DLD1 (cell line): ENCODE measurements at regions not wholly inside any gene's neighbourhood (a gene's known extent, or its start where the extent isn't known, plus 50 kb on each side); places are given as distances from the start of the nearest gene placed in this dataset.

Source experiments
- in situ Hi-C: cut with HindIII; loops from 2 replicates; pipeline ENCODE4 v1.10.0; 2017; ENCODE audit warnings: low sequenced_read_pairs

DNA sequence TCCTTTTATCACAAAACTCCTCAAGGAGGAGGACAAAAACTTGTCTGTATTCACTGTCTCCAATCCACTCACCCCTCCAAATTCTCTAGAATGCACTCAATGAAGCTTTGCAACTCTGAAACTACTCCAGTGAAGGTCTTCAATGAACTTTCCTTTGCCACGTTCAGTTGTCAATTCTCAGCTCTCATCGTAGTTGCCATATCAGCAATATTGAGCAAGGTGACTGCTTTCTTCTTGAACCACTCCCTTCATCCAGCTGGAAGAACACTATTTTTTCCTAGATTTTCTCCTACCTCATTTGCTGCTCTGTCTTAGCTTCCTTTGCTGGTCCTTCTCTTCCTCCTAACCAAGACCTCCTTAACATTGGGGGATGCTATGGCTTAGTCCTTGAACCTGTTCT, 191.8 kb downstream of the KDR start:
- in situ Hi-C loops: no loop called here

DNA sequence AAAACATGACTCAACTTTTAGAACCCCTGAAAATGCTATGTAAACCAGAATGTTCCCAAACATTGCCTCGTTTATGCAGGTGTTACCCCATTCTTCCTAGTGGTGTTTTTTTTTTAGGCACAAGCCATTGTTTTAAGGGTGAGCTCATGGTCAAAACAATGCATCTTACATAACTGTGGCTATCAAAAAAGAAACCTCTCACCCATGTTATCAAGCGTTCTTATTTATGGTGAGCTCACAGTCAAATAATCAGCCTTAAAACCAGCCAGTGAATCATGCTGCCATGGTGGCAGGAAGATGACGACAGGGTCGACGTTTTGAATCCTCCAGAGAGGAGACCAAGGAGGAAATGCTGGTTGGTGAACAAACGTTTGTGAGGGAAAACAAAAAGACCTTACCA, 195.2 kb downstream of the KDR start:
- in situ Hi-C loops: no loop called here

DNA sequence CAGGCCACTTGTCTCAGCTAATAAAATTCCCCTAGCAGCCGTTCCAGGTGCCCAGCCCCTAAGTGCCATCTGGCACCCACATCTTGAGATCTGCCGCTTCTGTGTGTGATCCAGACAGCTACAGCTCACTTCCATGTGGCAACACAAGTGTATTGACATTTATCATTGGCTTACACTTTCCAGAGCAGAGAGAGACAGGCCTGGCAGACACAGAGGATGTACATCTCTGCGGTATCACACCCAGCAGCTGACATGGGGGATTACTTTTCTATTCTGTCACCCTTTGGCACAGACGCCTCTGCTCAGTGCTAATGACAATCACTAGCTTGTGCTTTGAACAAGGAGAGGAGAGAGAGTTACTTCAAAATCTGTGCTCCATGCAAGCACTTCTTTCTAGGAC, 195.9 kb downstream of the KDR start:
- in situ Hi-C loops: no loop called here

DNA sequence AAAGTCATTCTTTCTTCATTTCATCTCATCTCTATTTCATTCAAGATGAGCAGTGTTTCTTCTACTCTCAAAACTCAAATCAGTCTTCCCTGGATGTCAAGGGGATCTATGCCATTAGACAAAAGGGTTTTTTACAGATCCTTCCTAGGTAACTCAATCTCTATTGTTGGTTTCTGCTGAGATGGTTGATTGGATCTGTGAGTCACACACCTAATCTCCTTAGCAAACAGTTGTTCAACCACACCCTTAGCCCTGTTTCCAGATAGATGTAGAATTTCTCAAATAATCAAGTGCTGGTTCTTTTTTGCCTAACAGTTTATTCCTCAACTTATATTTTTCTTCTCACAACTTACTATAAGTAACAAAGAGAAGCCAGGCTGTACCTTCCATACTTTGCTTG, 200.5 kb downstream of the KDR start:
- in situ Hi-C loops: no loop called here

DNA sequence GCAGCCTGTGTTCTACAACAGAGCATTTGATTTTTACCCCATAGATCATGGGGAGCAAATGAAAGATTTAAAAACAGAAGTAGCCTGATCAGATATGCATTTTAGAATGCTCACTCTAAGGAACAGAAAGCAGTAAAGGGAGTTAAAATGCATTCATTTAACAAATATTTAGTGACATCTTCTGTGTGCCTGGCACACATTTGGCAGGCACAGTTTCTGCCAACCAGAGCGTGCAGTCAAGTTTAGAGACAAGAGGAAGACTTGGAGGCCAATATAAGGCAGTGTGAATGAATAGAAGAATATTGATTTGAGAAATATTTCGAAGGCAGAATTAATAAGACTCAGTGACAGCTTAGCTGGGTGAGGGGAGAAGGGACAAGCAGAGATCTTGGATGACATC, 210.1 kb downstream of the KDR start:
- in situ Hi-C loops: no loop called here

DNA sequence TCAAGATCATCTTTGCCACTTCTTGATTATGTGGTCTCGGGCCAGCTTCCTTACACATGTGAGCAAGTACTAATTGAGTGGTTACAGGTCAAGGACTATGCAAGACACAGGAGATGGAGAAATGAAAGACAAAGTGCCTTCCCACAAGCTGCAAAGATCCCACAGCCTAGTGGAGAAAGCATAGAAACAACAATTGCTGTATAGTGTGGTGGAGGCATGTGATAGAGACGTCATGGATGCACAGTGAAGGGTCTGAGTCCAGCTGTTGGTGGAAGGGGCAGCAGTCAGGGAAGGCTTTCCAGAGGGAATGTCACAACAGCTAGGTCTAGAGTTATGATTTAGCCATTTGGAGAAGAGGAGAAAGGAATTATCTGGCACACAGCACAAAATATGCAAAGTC, 210.6 kb downstream of the KDR start:
- in situ Hi-C loops: no loop called here

DNA sequence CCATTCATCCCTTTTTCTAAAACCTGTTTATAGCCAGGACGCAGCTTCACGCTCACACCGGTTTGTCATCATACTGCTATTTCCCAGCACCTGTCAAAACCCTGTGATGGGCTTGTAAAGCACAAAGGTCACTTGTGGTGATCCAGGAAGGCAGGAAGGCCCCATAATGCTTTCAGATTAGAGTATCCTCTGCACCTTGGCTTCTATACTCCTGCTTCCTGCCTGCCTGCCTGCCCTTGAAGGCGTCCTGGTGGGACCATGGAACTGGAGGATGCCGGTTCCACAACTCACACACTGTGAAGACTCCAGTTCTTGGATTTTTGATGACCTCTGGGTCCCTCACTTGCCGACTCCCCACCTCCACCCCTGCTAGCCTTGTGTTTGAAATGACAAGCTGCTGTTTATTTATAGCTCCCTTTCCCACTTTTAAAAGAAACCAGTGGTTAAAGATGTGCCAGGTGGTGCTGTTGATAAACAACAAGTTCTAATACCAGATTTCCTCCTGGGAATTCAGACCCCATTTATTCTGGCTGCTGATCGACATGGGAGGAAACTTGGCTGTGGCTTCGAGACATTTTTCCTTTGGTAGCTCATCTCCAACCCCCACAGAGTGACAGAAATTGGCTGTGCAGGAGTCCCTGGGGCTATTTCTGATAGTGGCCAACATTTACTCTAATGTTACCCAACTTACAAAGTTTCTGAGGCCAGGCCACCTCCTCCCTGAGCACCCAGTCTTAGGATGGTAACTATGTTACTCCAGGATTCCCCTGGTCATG, 211.5 kb downstream of the KDR start:
- in situ Hi-C loops: no loop called here

DNA sequence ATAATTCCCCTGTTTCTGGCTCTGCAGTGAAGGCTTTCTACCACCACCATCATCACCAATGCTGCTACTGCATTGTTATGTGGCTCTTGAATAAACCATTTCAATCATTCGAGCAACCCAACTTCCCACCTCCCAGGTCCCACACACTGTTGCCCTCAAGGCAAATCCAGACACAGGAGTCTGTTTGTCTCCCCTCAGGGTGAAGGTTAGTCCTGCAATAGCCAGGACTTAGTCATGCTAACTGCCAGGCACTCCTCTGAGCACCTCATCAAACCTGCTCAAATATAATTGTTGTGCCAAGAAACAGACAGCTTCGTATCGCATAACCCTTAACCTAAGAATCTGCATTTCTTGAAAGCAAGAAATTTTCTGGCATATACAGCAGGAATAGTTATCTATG, 213.2 kb downstream of the KDR start:
- in situ Hi-C loops: no loop called here

DNA sequence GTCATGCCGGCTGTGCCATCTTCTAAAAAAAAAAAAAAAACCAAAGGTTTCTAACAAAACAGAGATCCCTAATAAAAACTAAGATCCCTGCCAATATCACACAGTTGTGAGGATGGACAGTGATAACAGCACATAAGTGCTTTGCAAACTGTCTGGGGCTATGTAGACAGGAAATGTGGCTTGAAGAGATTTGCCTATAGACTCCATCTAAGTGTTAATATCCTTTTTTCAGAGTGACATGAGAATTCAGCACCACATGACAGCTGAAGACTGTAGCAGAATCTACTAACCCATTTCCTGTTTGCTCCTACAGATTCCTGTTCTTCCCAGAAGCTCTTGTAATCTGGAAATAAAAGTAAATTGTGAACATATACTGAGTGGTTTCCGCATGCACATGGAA, 215.4 kb downstream of the KDR start:
- in situ Hi-C loops: no loop called here

DNA sequence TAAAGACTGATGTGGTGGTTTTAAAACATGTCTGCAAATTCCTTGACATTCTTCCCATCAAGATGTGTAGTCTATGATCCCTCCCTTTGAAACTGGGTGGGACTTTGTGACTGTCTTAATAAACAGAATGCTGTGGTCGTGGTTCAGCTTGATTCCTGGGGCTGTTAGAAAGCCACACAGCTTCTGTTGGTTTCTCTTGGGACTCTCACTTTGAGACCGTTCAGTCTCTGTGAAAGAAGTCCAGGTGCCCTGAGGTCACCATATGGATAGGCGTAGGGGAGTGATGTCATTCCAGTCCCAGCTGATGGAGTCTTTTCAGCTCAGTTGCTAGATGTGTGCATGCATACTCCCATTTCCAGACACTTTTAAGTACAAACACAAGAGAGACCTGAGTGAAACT, 216.6 kb downstream of the KDR start:
- in situ Hi-C loops: no loop called here

DNA sequence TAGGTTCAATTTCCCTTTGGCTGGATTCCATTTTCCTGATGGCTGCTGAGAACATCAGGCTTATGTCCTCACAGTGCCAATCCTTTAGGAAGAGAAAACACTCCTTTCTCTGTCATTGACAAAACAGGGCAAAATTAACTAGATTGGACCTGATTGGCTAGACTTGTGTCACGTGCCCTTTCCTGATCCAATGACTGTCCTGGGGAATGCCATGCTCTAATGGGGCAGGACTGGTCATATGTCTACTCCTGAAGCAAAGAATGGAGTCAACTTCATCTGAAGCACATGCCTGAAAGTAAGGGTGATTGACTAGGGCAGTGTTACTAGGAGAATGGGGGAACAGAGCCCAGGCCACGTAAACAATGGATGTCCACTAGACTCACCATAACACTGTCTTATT, 220.4 kb downstream of the KDR start:
- in situ Hi-C loops: no loop called here

DNA sequence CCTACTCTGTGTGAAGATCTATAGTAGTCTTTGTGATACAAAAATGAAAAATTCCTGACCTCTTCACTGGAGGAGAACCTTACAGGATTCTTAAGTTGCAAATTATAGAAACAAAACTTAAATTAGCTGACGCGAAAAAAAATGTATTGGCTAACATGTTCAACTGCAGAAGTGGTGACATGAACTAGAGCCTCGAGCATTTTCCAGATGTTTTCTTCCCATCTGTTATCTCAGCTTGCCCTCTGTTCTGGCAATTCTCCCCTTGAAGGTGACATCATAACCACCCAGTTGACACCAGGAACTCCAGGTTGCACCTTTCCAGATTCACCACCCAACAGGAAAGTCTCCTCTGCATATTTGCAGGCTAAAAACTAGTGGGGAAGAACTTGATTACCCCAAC, 222.4 kb downstream of the KDR start:
- in situ Hi-C loops: no loop called here

DNA sequence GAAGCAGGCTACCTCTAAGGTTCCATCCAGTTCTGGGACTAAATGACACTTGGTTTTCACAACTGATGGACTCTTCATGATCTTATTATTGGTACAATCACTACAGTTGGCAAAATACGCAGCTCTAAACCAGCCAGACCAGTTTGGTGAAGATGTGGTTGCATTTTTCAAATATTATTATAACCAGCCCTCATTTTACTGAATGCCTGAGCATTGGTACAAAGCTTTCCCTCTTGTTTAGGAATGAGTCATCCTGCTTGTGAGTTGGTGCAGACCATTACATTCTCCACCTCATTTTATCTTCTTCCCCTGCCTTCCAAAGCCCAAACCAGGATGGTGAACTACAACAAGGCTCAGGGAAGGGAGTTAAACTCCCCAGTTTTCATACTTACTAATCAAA, 223.1 kb downstream of the KDR start:
- in situ Hi-C loops: no loop called here

DNA sequence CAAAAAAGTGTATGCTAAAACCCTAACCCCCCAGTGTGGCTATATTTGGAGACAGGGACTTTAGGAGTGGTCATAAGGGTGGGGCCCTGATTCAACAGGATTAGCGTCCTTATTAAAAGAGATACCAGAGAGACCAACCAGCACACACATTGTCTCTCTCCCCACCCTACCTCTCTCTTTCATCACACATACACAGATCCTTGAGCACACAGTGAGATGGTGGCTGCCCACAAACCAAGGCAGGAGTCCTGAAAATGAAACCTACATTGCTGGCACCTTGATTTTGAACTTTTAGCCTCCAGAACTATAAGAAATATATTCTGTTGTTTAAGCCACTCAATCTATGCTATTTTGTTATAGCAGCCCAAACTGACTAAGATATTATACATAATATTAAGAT, 224.2 kb downstream of the KDR start:
- in situ Hi-C loops: no loop called here

DNA sequence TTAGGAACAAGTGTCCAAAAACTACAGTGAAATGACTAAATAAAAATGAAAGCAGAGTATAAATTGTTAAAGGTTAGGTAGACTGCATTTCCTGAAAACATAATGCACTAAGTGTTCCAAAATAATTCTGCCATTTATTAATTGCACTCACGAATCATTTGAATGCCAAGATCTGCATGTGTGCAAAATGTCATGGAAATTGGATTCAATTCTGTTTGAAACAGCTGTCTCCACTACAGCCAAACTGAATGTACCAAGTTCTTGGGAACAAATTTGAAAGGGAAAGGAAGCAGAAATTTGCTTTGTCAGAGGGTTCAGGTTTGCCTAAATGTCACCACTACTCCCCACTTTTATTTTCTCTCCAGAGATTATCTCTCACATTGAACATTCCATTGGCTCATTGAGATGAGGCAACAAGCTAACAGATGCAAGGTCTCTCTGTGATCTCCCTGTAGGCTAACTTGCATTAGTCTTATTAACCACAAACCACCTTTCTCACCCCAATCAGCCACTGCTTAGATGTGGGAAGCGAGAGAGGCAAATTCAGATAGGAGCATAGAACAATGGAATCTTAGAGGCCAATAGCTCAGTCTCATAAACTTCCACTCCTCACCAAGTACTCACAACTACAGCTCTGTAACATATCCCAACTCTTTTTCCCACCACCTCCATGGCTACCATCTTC, 226.6 kb downstream of the KDR start:
- in situ Hi-C loops: no loop called here

DNA sequence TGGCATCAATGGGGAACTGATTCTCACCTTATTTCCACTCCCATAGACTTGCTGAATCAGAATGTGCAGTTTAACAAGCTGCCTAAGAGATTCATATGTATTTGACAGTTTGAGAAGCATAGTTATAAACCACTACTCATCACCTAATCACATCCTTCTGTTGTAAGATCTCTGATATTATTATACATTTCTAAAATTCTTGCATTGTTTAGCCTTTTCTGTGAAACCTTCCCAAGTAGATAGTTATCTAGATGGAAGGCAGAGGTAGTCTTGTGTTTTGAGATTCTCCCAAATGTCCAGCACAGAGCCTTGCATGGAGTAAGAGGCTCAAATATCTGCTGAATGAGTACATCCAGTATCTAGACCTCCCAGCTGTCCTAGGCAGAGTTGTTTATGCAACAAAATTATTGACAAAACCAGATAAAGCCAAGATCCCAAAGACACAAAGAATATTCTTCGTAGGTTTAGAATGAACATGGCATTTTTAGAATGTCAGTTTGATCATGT, 227.3 kb downstream of the KDR start:
- in situ Hi-C loops: no loop called here

DNA sequence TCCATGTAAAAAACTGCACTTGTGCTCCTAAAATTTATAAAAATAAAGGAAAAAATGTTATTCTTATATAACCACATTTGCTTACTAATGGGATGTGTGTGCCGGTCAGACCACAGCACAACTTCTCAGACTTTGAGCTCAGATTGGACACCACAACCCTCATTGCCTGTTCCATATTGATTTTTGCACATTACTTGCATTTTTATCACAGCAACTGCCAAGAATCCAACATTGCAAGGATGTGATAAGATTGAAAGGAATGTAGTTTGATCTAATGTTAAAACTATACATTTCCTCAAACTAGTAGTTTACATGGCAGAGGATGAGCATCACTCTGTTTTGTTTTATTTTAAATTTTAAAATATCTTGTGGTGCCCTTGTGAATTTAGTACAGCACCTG, 227.8 kb downstream of the KDR start:
- in situ Hi-C loops: no loop called here

DNA sequence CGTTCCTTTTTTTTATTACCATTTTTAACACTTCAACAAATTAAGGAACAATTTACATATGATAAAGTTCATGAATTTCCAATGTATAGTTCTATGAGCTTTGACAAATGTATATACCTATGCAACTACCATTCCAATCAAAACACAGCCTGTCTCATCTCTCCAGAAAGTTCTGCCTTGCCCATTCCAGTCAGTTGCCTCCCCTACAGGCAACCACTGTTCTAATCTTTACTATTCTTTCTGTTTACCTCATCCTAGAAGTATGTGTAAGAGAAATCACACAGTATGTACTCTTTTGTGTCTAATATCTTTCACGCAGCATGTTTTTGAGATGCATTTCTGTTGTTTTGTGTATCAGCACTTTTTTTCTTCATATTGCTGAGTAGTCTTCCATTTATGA, 224.9 kb downstream of the KIT start:
- in situ Hi-C loops: no loop called here

DNA sequence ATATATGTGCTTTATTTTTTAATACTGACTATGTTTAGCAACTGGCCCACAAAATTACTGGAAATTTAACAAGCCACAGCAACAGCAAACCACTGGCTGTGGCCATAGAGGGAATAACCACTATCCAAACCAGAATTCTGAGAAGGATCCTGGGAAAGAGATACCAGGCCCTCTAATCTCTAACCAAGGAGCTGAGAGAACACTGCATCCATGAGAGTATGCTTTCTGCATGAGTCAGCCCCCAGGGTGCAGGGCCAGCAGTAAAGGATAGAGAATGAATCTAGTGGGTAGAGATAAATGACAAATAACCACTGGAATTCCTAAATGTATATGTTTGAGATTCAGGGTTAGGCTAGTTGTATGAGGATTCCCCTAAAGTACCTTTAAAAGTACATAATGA, 221.8 kb downstream of the KIT start:
- in situ Hi-C loops: no loop called here

DNA sequence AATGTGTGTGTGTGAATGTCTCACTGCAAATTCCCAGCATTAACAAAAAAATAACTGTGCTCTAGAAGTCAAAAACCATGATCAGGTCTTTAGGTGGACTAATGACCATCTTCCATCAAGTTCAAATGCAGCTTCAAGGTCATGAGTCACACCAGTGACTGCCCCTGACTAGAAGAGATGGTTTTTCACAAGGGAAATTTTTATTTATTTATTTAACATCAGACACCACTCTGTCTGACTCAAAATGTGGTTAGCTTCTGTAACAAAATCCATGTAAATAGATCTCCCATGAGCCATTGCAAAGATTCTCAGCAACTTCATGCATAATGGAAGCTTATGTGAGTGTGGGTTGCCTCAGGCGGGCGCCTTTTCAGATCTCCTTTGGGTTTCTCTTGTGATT, 219.2 kb downstream of the KIT start:
- in situ Hi-C loops: no loop called here

DNA sequence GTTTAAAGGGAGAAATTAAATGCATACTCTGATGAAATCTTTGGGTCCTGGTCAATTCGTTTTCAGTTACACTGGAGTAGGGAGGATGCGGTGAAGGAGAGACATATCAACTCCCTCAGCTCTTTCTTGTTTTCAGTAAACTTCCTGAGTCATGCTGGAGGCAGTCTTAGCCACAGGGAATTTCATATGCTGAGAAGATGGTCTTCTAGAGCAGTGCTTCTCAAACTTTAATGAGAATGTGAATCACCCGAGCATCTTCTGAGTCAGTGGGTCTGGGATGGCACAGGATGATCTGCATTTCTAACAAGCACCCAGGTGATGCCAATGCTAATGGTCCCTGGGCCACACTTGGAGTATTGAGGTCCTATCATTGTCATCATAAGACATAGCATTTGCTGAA, 214.5 kb downstream of the KIT start:
- in situ Hi-C loops: no loop called here

DNA sequence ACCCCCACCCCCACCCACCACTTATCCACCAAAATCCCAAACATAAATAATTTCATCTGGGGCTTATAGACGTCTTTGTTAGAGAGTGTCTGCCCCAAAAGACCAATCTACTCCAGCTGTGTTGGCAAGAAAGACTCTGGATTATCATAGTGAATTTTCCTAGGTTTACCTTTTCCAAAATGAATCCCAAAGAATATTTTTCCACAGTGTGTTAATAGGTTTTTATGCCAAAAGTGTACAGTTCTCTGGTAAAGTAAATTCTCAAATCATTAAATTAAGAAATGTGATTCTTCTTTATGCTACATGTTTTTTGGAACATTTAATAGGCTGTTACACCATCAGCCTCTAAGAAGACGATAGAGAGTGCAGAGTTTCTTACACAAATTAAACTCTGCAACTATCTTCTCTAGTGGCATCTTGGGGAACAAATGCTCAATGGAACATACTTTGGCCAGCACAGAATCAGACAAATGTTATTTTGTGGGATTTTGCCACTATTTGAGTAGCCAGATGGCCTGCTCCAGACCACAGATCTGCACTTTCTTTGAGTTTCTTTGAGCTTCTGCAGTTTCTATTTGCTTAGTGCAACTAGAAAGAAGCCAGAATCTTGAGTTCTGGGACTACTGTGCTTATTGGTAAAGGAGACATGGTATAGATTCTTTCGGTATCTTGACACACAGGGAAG, 206.0 kb downstream of the KIT start:
- in situ Hi-C loops: no loop called here
